Common myeloid progenitor, CD34-positive (primary cell): ENCODE measurements at regions not wholly inside any gene's neighbourhood (a gene's known extent, or its start where the extent isn't known, plus 50 kb on each side); places are given as distances from the start of the nearest gene placed in this dataset.

ENCODE experiments used
- CTCF ChIA-PET: fragments of 350-600 bp; sonication (Branson Sonifier 250); formaldehyde crosslinking; loops from one replicate; lab custom pipeline; 2021; ENCODE audit warnings: antibody characterized with exemption; lab: Charles Lee
- POLR2A ChIA-PET: fragments of 350-600 bp; sonication (Branson Sonifier 250); formaldehyde crosslinking; loops from one replicate; lab custom pipeline; 2021; ENCODE audit warnings: antibody characterized with exemption; lab: Charles Lee
- DNase-seq, 3 donors: peaks; one replicate each; pipeline versions ENCODE4 v3.0.0 to v3.0.0-alpha.2; 2013
- H3K27ac ChIP-seq, 2 experiments: 1 replicate in 1 of 2; 2 replicates in 1 of 2; pipeline ENCODE4 v1.7.0; 2013; ENCODE audit warnings: inconsistent platforms in 2 of 2, low read length in 2 of 2, mild to moderate bottlenecking in 2 of 2, low read depth in 1 of 2, moderate library complexity in 1 of 2; ENCODE audit not compliant: severe bottlenecking in 2 of 2, insufficient read depth in 1 of 2, poor library complexity in 1 of 2
- H3K27me3 ChIP-seq, 5 experiments: replicated peaks in 2 of 5; 1 replicate in 3 of 5; 2 replicates in 2 of 5; pipeline versions ENCODE4 v1.6.1 to v1.7.0; 2013; ENCODE audit warnings: low read length in 4 of 5, mild to moderate bottlenecking in 2 of 5, moderate library complexity in 2 of 5, inconsistent platforms in 1 of 5; ENCODE audit not compliant: insufficient read depth in 5 of 5, control insufficient read depth in 4 of 5
- H3K36me3 ChIP-seq, 4 experiments: 1 replicate in 2 of 4; 2 replicates in 2 of 4; pipeline versions ENCODE4 v1.6.1 to v1.7.0; 2013; ENCODE audit warnings: low read length in 3 of 4, control low read depth in 1 of 4, mild to moderate bottlenecking in 1 of 4; ENCODE audit not compliant: control insufficient read depth in 4 of 4, insufficient read depth in 4 of 4
- H3K4me1 ChIP-seq, 4 experiments: 1 replicate in 3 of 4; 2 replicates in 1 of 4; pipeline versions ENCODE4 v1.6.1 to v1.7.1; 2013; ENCODE audit warnings: low read length in 3 of 4, mild to moderate bottlenecking in 3 of 4, control low read depth in 1 of 4, inconsistent platforms in 1 of 4, moderate library complexity in 1 of 4; ENCODE audit not compliant: control insufficient read depth in 4 of 4, insufficient read depth in 4 of 4; ENCODE audit errors: control extremely low read depth in 1 of 4
- H3K4me3 ChIP-seq, 7 experiments: 1 replicate in 4 of 7; 2 replicates in 3 of 7; pipeline versions ENCODE4 v1.5.1 to v1.7.0; 2013; ENCODE audit warnings: mild to moderate bottlenecking in 7 of 7, low read length in 6 of 7, moderate library complexity in 6 of 7, inconsistent platforms in 2 of 7, low read depth in 2 of 7, control low read depth in 1 of 7; ENCODE audit not compliant: insufficient read depth in 4 of 7, control insufficient read depth in 1 of 7; ENCODE audit errors: extremely low read depth in 1 of 7
- H3K9me3 ChIP-seq, 5 experiments: 1 replicate in 4 of 5; 2 replicates in 1 of 5; pipeline versions ENCODE4 v1.6.1 to v1.7.1; 2013; ENCODE audit warnings: low read length in 4 of 5, mild to moderate bottlenecking in 2 of 5, inconsistent platforms in 1 of 5, low read depth in 1 of 5, moderate library complexity in 1 of 5; ENCODE audit not compliant: control insufficient read depth in 4 of 5, insufficient read depth in 2 of 5; ENCODE audit errors: control extremely low read depth in 1 of 5
- WGBS: methylation state at CpG from one replicate; pipeline ENCODE4 v1.1.5; 2013; ENCODE audit not compliant: insufficient coverage; 5-methylcytosine and 5-hydroxymethylcytosine counted together

- Histone ChIP-seq H3K27ac (no peak overlapping the region), H3K4me1 (no peaks in the 10 kb centered on the region), H3K9me3 (peaks cover 0 to 9% (median 0%) of the 10 kb centered on the region in 5 experiments), H3K36me3 (no peaks in the 10 kb centered on the region), H3K4me3 (no peak overlapping the region), H3K27me3 (peaks cover 0 to 1% (median 0%) of the 10 kb centered on the region in 5 experiments)
- DNase-seq, result no peak
- WGBS, result 100% methylated on average over 4 of the region's 5 CpGs
- ChIA-PET POLR2A (no interaction called here), CTCF (no interaction called here)
Observed at GRCh38 chr2:126496493-126496892, 159.5 kb upstream of the GYPC start.

- ChIA-PET CTCF (no interaction called here), POLR2A (no interaction called here)
- Histone ChIP-seq H3K36me3 (no peaks in the 10 kb centered on the region), H3K4me3 (no peak overlapping the region), H3K9me3 (no peaks in the 10 kb centered on the region), H3K4me1 (no peaks in the 10 kb centered on the region), H3K27ac (no peak overlapping the region), H3K27me3 (peaks cover 0 to 2% (median 0%) of the 10 kb centered on the region in 5 experiments)
- DNase-seq, result no peak
- 83% methylated on average over 2 of the region's 3 CpGs for WGBS
Observed at GRCh38 chr2:126503476-126503875, 152.5 kb upstream of the GYPC start.

DNA sequence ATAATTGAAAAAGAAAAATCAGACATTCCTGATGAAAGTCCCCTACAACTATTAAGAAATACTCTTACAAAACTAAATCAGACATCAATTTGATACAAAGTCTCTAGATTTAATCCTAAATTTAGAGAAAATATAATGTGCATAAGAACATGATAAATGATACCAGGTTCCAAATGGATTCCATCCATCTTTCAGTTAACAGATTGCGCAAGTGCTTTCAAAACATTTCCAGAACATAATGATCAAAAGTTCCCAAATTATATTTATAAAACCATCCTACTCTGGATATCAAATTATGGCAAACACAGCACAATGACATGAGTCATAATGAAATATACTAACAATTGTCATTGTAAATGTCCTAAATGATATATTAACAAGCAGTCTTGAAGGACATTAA is 151.0 kb upstream of the GYPC start:
- ChIA-PET CTCF (no interaction called here), POLR2A (no interaction called here)
- Histone ChIP-seq H3K4me1 (no peaks in the 10 kb centered on the region), H3K4me3 (no peak overlapping the region), H3K36me3 (no peaks in the 10 kb centered on the region), H3K27me3 (peaks cover 0 to 2% (median 0%) of the 10 kb centered on the region in 5 experiments), H3K27ac (no peak overlapping the region), H3K9me3 (no peaks in the 10 kb centered on the region)
- WGBS, result 100% methylated on average over 1 of the region's 1 CpG
- DNase-seq, result no peak

- no peaks in the 10 kb centered on the region for H3K27me3 ChIP-seq
- 29% methylated on average over 1 of the region's 1 CpG for WGBS
- no peak overlapping the region for H3K27ac ChIP-seq
- CTCF ChIA-PET, result no interaction called here
- no peak overlapping the region for H3K4me3 ChIP-seq
- POLR2A ChIA-PET, result no interaction called here
- H3K9me3 ChIP-seq, result no peaks in the 10 kb centered on the region
- DNase-seq, result no peak
- peaks cover 0 to 3% (median 0%) of the 10 kb centered on the region in 4 experiments for H3K4me1 ChIP-seq
- H3K36me3 ChIP-seq, result no peaks in the 10 kb centered on the region
Observed at GRCh38 chr2:126506786-126507185, 149.2 kb upstream of the GYPC start.

- Histone ChIP-seq H3K27me3 (no peaks in the 10 kb centered on the region), H3K4me3 (no peak overlapping the region), H3K4me1 (peaks cover 0 to 3% (median 0%) of the 10 kb centered on the region in 4 experiments), H3K27ac (no peak overlapping the region), H3K36me3 (no peaks in the 10 kb centered on the region), H3K9me3 (no peaks in the 10 kb centered on the region)
- no peak for DNase-seq
- 85% methylated on average over 4 of the region's 5 CpGs for WGBS
- ChIA-PET POLR2A (no interaction called here), CTCF (no interaction called here)
Observed at GRCh38 chr2:126507425-126507911, 148.5 kb upstream of the GYPC start.

DNA sequence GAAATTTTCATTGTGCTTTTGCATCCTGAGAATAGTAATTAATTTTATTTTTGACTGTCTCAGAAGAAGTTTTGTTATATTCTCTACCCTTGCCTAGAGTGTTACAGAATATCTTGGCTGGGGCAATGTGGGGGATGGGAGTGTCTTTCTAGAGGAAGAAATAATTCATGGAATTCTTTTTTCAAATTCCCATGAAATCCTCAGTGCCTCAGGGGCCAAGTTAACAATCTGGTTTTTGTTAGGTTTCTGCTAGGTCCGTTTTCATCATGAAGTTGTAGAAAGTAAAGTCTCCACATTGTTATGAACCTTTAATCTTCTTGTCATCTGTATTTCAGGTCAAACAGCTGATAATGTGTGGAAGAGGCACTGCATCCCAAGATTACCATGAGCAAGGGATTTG is 145.6 kb upstream of the GYPC start:
- H3K9me3 ChIP-seq, result peaks cover 0 to under 1% (median 0%) of the 10 kb centered on the region in 5 experiments
- ChIA-PET POLR2A (no interaction called here), CTCF (no interaction called here)
- no peak overlapping the region for H3K27ac ChIP-seq
- no peak for DNase-seq
- H3K27me3 ChIP-seq, result no peaks in the 10 kb centered on the region
- no peak overlapping the region for H3K4me3 ChIP-seq
- H3K36me3 ChIP-seq, result no peaks in the 10 kb centered on the region
- H3K4me1 ChIP-seq, result peaks cover 0 to 3% (median 0%) of the 10 kb centered on the region in 4 experiments
- no CpG with 5 or more reads among the region's 1 CpG for WGBS

- Histone ChIP-seq H3K36me3 (no peaks in the 10 kb centered on the region), H3K27ac (no peak overlapping the region), H3K27me3 (no peaks in the 10 kb centered on the region), H3K9me3 (peaks cover 0 to 4% (median 0%) of the 10 kb centered on the region in 5 experiments), H3K4me3 (no peak overlapping the region), H3K4me1 (peaks cover 0 to 3% (median 0%) of the 10 kb centered on the region in 4 experiments)
- DNase-seq, result no peak
- WGBS, result 85% methylated on average over 5 of the region's 7 CpGs
- ChIA-PET POLR2A (no interaction called here), CTCF (no interaction called here)
Observed at GRCh38 chr2:126510960-126511359, 145.0 kb upstream of the GYPC start.
